CD14-positive monocyte (primary cell): ENCODE measurements at regions not wholly inside any gene's neighbourhood (a gene's known extent, or its start where the extent isn't known, plus 50 kb on each side); places are given as distances from the start of the nearest gene placed in this dataset.

Experiments
- DNase-seq, 3 donors: peaks; one replicate each; pipeline ENCODE4 v3.0.0-alpha.2; 2011 to 2022
- H2AFZ ChIP-seq: 2 replicates; pipeline ENCODE4 v1.6.0; 2012; ENCODE audit warnings: mild to moderate bottlenecking, low read depth, low read length, inconsistent platforms; ENCODE audit not compliant: insufficient read depth, poor library complexity, severe bottlenecking
- H3K27ac ChIP-seq, 2 donors: 1 replicate in 1 of 2; 2 replicates in 1 of 2; pipeline ENCODE4 v1.5.1; 2012 to 2013; ENCODE audit warnings: low read length in 2 of 2, control low read depth in 1 of 2, inconsistent platforms in 1 of 2, low read depth in 1 of 2, mild to moderate bottlenecking in 1 of 2
- H3K27me3 ChIP-seq, 2 donors: one replicate each; pipeline versions ENCODE4 v1.6.0 to v1.6.1; 2011 to 2013; ENCODE audit warnings: low read length in 2 of 2; ENCODE audit not compliant: control insufficient read depth in 2 of 2, insufficient read depth in 2 of 2
- H3K36me3 ChIP-seq, 2 donors: replicated peaks in 1 of 2; 1 replicate in 1 of 2; 2 replicates in 1 of 2; pipeline versions ENCODE4 v1.5.1 to v1.6.1; 2012 to 2013; ENCODE audit warnings: low read length in 2 of 2, control low read depth in 1 of 2, inconsistent platforms in 1 of 2, mild to moderate bottlenecking in 1 of 2; ENCODE audit not compliant: insufficient read depth in 2 of 2, control insufficient read depth in 1 of 2
- H3K4me1 ChIP-seq, 2 donors: 1 replicate in 1 of 2; 2 replicates in 1 of 2; pipeline versions ENCODE4 v1.5.1 to v1.6.1; 2012 to 2013; ENCODE audit warnings: low read length in 2 of 2, control low read depth in 1 of 2, inconsistent platforms in 1 of 2, mild to moderate bottlenecking in 1 of 2, moderate library complexity in 1 of 2; ENCODE audit not compliant: insufficient read depth in 2 of 2, control insufficient read depth in 1 of 2
- H3K4me2 ChIP-seq: replicated peaks from 2 replicates; pipeline ENCODE3; 2012; ENCODE audit warnings: low read length, moderate library complexity, mild to moderate bottlenecking; ENCODE audit not compliant: poor library complexity, severe bottlenecking; ENCODE audit errors: extremely low read depth
- H3K4me3 ChIP-seq, 3 experiments: fragments of 200-600 bp in 1 of 3; sonication (generic) in 1 of 3; replicated peaks in 1 of 3; 1 replicate in 2 of 3; 2 replicates in 1 of 3; pipeline ENCODE4 v1.5.1; 2011 to 2013; ENCODE audit warnings: low read length in 3 of 3, mild to moderate bottlenecking in 3 of 3, control low read depth in 2 of 3, low read depth in 2 of 3, inconsistent platforms in 1 of 3, moderate library complexity in 1 of 3
- H3K79me2 ChIP-seq: 2 replicates; pipeline ENCODE4 v1.6.0; 2012; ENCODE audit warnings: mild to moderate bottlenecking, control low read depth, inconsistent platforms, low read length, moderate library complexity; ENCODE audit not compliant: insufficient read depth
- H3K9ac ChIP-seq: 2 replicates; pipeline ENCODE4 v1.6.0; 2017; ENCODE audit warnings: low read length, mild to moderate bottlenecking; ENCODE audit not compliant: insufficient read depth, poor library complexity, severe bottlenecking
- H3K9me3 ChIP-seq, 2 donors: replicated peaks in 1 of 2; 1 replicate in 1 of 2; 2 replicates in 1 of 2; pipeline versions ENCODE4 v1.5.1 to v1.6.1; 2012 to 2013; ENCODE audit warnings: low read length in 2 of 2, control low read depth in 1 of 2; ENCODE audit not compliant: control insufficient read depth in 1 of 2, insufficient read depth in 1 of 2
- H4K20me1 ChIP-seq: 2 replicates; pipeline ENCODE4 v1.6.0; 2012; ENCODE audit warnings: mild to moderate bottlenecking, low read length, control low read depth, moderate library complexity; ENCODE audit not compliant: insufficient read depth
- H3K27ac Mint-ChIP-seq, 7 donors: one replicate each; pipeline ENCODE4 v1.8.0; 2020; ENCODE audit warnings: mild to moderate bottlenecking in 7 of 7, mixed read lengths in 7 of 7, moderate library complexity in 6 of 7, inconsistent platforms in 2 of 7
- H3K27me3 Mint-ChIP-seq, 3 donors: one replicate each; pipeline ENCODE4 v1.8.0; 2021 to 2022; ENCODE audit warnings: low read depth in 3 of 3, mild to moderate bottlenecking in 3 of 3, mixed read lengths in 3 of 3, moderate library complexity in 3 of 3, inconsistent platforms in 1 of 3
- H3K36me3 Mint-ChIP-seq, 2 donors: one replicate each; pipeline ENCODE4 v1.8.0; 2020; ENCODE audit warnings: mixed read lengths in 2 of 2, inconsistent platforms in 1 of 2, mild to moderate bottlenecking in 1 of 2
- H3K4me1 Mint-ChIP-seq: one replicate; pipeline ENCODE4 v1.8.0; 2020; ENCODE audit warnings: mild to moderate bottlenecking, mixed read lengths
- H3K4me3 Mint-ChIP-seq, 2 donors: one replicate each; pipeline ENCODE4 v1.8.0; 2020; ENCODE audit warnings: mild to moderate bottlenecking in 2 of 2, mixed read lengths in 2 of 2, moderate library complexity in 1 of 2
- H3K9me3 Mint-ChIP-seq, 7 donors: one replicate each; pipeline ENCODE4 v1.8.0; 2020 to 2022; ENCODE audit warnings: mixed read lengths in 7 of 7, mild to moderate bottlenecking in 6 of 7, moderate library complexity in 6 of 7, inconsistent platforms in 2 of 7
- WGBS: methylation state at CpG from one replicate; pipeline ENCODE4 v1.1.5; 2013; ENCODE audit warnings: missing lambda C conversion rate; ENCODE audit not compliant: insufficient coverage; 5-methylcytosine and 5-hydroxymethylcytosine counted together
- intact Hi-C, 2 donors: fragments of 100-400 bp; cut with micrococcal nuclease; formaldehyde crosslinking; loops; one replicate each; pipeline versions ENCODE4 v1.15.0 to v1.15.1; 2023
- TF ChIP-seq, protein P1 (sequence below): fragments of 200-600 bp; IDR thresholded peaks from one replicate; pipeline ENCODE4 v1.8.0; 2022; ENCODE audit warnings: antibody characterized with exemption, mild to moderate bottlenecking

- Histone ChIP-seq H4K20me1 (no peaks in the 10 kb centered on the region), H3K4me1 (no peaks in the 10 kb centered on the region), H3K9ac (no peak overlapping the region), H3K4me2 (no peak overlapping the region), H3K27ac (no peak overlapping the region), H3K4me3 (no peak overlapping the region), H3K79me2 (no peaks in the 10 kb centered on the region), H3K9me3 (peaks cover 3 to 4% of the 10 kb centered on the region in 2 donors), H3K36me3 (no peaks in the 10 kb centered on the region), H3K27me3 (no peaks in the 10 kb centered on the region), H2AFZ (no peak overlapping the region)
- TF ChIP-seq, protein P1, sequence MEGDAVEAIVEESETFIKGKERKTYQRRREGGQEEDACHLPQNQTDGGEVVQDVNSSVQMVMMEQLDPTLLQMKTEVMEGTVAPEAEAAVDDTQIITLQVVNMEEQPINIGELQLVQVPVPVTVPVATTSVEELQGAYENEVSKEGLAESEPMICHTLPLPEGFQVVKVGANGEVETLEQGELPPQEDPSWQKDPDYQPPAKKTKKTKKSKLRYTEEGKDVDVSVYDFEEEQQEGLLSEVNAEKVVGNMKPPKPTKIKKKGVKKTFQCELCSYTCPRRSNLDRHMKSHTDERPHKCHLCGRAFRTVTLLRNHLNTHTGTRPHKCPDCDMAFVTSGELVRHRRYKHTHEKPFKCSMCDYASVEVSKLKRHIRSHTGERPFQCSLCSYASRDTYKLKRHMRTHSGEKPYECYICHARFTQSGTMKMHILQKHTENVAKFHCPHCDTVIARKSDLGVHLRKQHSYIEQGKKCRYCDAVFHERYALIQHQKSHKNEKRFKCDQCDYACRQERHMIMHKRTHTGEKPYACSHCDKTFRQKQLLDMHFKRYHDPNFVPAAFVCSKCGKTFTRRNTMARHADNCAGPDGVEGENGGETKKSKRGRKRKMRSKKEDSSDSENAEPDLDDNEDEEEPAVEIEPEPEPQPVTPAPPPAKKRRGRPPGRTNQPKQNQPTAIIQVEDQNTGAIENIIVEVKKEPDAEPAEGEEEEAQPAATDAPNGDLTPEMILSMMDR: no peak
- intact Hi-C loops: no loop called here
- no peak overlapping the region for H3K27ac Mint-ChIP-seq
- H3K27me3 Mint-ChIP-seq: no peaks in the 10 kb centered on the region
- H3K36me3 Mint-ChIP-seq: no peaks in the 10 kb centered on the region
- 100% methylated on average over 1 of the region's 3 CpGs for WGBS
- peaks cover 2% of the 10 kb centered on the region for H3K4me1 Mint-ChIP-seq
- DNase-seq: no peak
- peaks cover 3 to 14% (median 9%) of the 10 kb centered on the region in 7 donors for H3K9me3 Mint-ChIP-seq
- no peak overlapping the region for H3K4me3 Mint-ChIP-seq
These were observed 138.1 kb downstream of the ARRDC3 start for GRCh38 chr5:91245074-91245452.

- intact Hi-C loops: no loop called here
- H3K9me3 ChIP-seq: peaks cover 3% of the 10 kb centered on the region in 2 donors
- H3K4me1 Mint-ChIP-seq: peaks cover 2% of the 10 kb centered on the region
These were observed 138.6 kb downstream of the ARRDC3 start for GRCh38 chr5:91244380-91245073.

More at GRCh38 chr5:91244380-91245073, 138.6 kb downstream of the ARRDC3 start:
- peaks cover 3 to 14% (median 6%) of the 10 kb centered on the region in 7 donors for H3K9me3 Mint-ChIP-seq
- H3K4me3 Mint-ChIP-seq: no peak overlapping the region
- no peak overlapping the region for H3K27ac ChIP-seq
- no peaks in the 10 kb centered on the region for H3K36me3 ChIP-seq
- no peaks in the 10 kb centered on the region for H4K20me1 ChIP-seq
- no peak overlapping the region for H3K4me2 ChIP-seq
- H3K9ac ChIP-seq: no peak overlapping the region
- H3K4me1 ChIP-seq: no peaks in the 10 kb centered on the region
- no peak overlapping the region for H2AFZ ChIP-seq
- H3K27ac Mint-ChIP-seq: peak overlapping the region in 1 of 7 donors; percentile 52
- no peaks in the 10 kb centered on the region for H3K79me2 ChIP-seq
- TF ChIP-seq, protein P1: no peak
- DNase-seq: no peak
- no peaks in the 10 kb centered on the region for H3K36me3 Mint-ChIP-seq
- H3K27me3 ChIP-seq: no peaks in the 10 kb centered on the region
- WGBS: 100% methylated on average over 1 of the region's 6 CpGs
- no peaks in the 10 kb centered on the region for H3K27me3 Mint-ChIP-seq
- H3K4me3 ChIP-seq: no peak overlapping the region
